ENCODE measurements at regions not wholly inside any gene's neighbourhood (a gene's known extent, or its start where the extent isn't known, plus 50 kb on each side); places are given as distances from the start of the nearest gene placed in this dataset.

- TF ChIP-seq POLR2A (IDR thresholded peaks at IDR 0.05; ENCODE audit: low read length) (no peak), GATA1 (IDR thresholded peaks at IDR 0.05; ENCODE audit: low read depth, low read length) (no peak)
Observed at GRCh38 chr6:17032590-17032987, 69.3 kb upstream of the STMND1 start.

Data from erythroblast (primary cell).